GM12878 (cell line): ENCODE measurements at regions not wholly inside any gene's neighbourhood (a gene's known extent, or its start where the extent isn't known, plus 50 kb on each side); places are given as distances from the start of the nearest gene placed in this dataset.

Experiments
- ATF7 ChIP-seq: fragments of 450-650 bp; IDR thresholded peaks from 2 replicates; pipeline ENCODE4 v1.6.1; 2016; ENCODE audit warnings: low read depth, mild to moderate bottlenecking
- BACH1 ChIP-seq: fragments of 450-650 bp; IDR thresholded peaks from 2 replicates; pipeline ENCODE4 v1.6.1; 2017; ENCODE audit warnings: mild to moderate bottlenecking, borderline replicate concordance
- BHLHE40 ChIP-seq, 2 experiments: fragments of 450-650 bp in 1 of 2; IDR thresholded peaks; 2 replicates each; pipeline ENCODE4 v1.6.1; 2011 to 2017; ENCODE audit warnings: low read depth in 2 of 2, borderline replicate concordance in 1 of 2, improper control_type of control experiment in 1 of 2, low read length in 1 of 2, mild to moderate bottlenecking in 1 of 2
- EP300 ChIP-seq, 2 experiments: fragments of 150-350 bp in 1 of 2; IDR thresholded peaks; 2 replicates each; pipeline ENCODE4 v1.6.1; 2011 to 2012; ENCODE audit warnings: low read depth in 2 of 2, low read length in 2 of 2, borderline replicate concordance in 1 of 2, improper control_type of control experiment in 1 of 2, inconsistent platforms in 1 of 2; ENCODE audit not compliant: control insufficient read depth in 1 of 2
- GABPA ChIP-seq: IDR thresholded peaks from 2 replicates; pipeline ENCODE4 v1.6.1; 2014; ENCODE audit warnings: antibody characterized with exemption, low read depth, mild to moderate bottlenecking, inconsistent platforms
- HDAC2 ChIP-seq: fragments of 200-600 bp; sonication (generic); IDR thresholded peaks from 2 replicates; pipeline ENCODE4 v1.6.1; 2017
- KAT2A ChIP-seq: conservative IDR thresholded peaks from 2 replicates; pipeline ENCODE4 v1.6.1; 2011; ENCODE audit warnings: low read depth, low read length; ENCODE audit not compliant: control insufficient read depth
- MTA2 ChIP-seq: fragments of 450-650 bp; IDR thresholded peaks from 2 replicates; pipeline ENCODE4 v1.6.1; 2016; ENCODE audit warnings: low read depth, mild to moderate bottlenecking, moderate library complexity
- MTA3 ChIP-seq: IDR thresholded peaks from 2 replicates; pipeline ENCODE4 v1.6.1; 2012; ENCODE audit warnings: low read length, inconsistent platforms, borderline replicate concordance
- MXI1 ChIP-seq: fragments of 150-350 bp; IDR thresholded peaks from 2 replicates; pipeline ENCODE4 v1.6.1; 2011; ENCODE audit warnings: low read depth, mild to moderate bottlenecking, inconsistent platforms, low read length, improper control_type of control experiment
- PAX5 ChIP-seq: IDR thresholded peaks from 2 replicates; pipeline ENCODE4 v1.6.1; 2011; ENCODE audit warnings: low read depth, low read length, borderline replicate concordance
- PML ChIP-seq: IDR thresholded peaks from 2 replicates; pipeline ENCODE4 v1.6.1; 2012; ENCODE audit warnings: low read length, inconsistent platforms
- RB1 ChIP-seq: fragments of 450-650 bp; formaldehyde crosslinking; IDR thresholded peaks from 2 replicates; pipeline ENCODE4 v1.6.1; 2017; ENCODE audit warnings: mild to moderate bottlenecking, borderline replicate concordance
- SMARCA5 ChIP-seq: fragments of 450-650 bp; IDR thresholded peaks from 2 replicates; pipeline ENCODE4 v1.6.1; 2017; ENCODE audit warnings: mild to moderate bottlenecking
- YY1 ChIP-seq: IDR thresholded peaks from 2 replicates; pipeline ENCODE4 v1.6.1; 2011; ENCODE audit warnings: low read depth, mild to moderate bottlenecking, low read length
- ZNF622 ChIP-seq: fragments of 450-650 bp; IDR thresholded peaks from 2 replicates; pipeline ENCODE4 v1.6.1; 2017; ENCODE audit warnings: mild to moderate bottlenecking, inconsistent platforms
- ZSCAN29 ChIP-seq: fragments of 450-650 bp; IDR thresholded peaks from 2 replicates; pipeline ENCODE4 v1.6.1; 2017; ENCODE audit warnings: mild to moderate bottlenecking, moderate library complexity
- TF ChIP-seq, protein P1 (sequence below): fragments of 450-650 bp; IDR thresholded peaks from 2 replicates; pipeline ENCODE4 v1.6.1; 2016; ENCODE audit warnings: mild to moderate bottlenecking
- TF ChIP-seq, protein P2 (sequence below): fragments of 450-650 bp; IDR thresholded peaks from 2 replicates; pipeline ENCODE4 v1.6.1; 2016; ENCODE audit warnings: mild to moderate bottlenecking
- TF ChIP-seq, protein P3 (sequence below): fragments of 450-650 bp; conservative IDR thresholded peaks from 2 replicates; pipeline ENCODE4 v1.6.1; 2017; ENCODE audit warnings: mild to moderate bottlenecking, moderate library complexity
- TF ChIP-seq, protein P4 (sequence below): fragments of 150-350 bp; IDR thresholded peaks from 2 replicates; pipeline ENCODE4 v1.6.1; 2016; ENCODE audit warnings: low read depth, low read length
- TF ChIP-seq, protein P5 (sequence below), 3 experiments: IDR thresholded peaks in 2 of 3; conservative IDR thresholded peaks in 1 of 3; 2 replicates each; pipeline ENCODE4 v1.5.1; 2011; ENCODE audit warnings: low read depth in 3 of 3, low read length in 3 of 3, mild to moderate bottlenecking in 3 of 3, control low read depth in 2 of 3, moderate library complexity in 2 of 3, inconsistent platforms in 1 of 3, mixed read lengths in 1 of 3; ENCODE audit not compliant: control insufficient read depth in 2 of 3, insufficient read depth in 1 of 3; ENCODE audit errors: extremely low read depth in 1 of 3

DNA sequence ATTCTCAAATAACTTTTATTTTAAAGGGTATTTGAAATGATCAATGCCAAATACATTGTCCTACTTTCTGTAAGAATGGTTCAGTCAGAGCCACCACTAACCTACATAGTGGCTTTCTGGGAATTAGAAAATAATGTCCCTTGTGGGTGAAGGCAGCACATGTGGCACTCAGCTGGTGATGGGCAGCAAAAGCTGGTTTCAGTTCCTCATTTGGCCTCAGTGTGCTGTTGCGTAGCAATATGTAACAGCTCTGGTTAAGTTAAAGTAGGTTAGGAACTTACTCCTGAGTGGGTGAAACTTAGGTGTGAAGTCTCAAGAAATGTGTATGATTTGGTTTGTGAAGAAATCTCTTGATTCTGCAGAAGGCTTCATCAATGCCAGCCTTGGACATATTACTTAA lies 99.6 kb upstream of the SPEF2 start (continued):
- TF ChIP-seq, protein P1, sequence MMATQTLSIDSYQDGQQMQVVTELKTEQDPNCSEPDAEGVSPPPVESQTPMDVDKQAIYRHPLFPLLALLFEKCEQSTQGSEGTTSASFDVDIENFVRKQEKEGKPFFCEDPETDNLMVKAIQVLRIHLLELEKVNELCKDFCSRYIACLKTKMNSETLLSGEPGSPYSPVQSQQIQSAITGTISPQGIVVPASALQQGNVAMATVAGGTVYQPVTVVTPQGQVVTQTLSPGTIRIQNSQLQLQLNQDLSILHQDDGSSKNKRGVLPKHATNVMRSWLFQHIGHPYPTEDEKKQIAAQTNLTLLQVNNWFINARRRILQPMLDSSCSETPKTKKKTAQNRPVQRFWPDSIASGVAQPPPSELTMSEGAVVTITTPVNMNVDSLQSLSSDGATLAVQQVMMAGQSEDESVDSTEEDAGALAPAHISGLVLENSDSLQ = peak; percentile 86
- TF ChIP-seq BACH1 (peak; percentile 83; the same call in 1 of the 2 replicates), KAT2A (no peak), EP300 (IDR thresholded peaks at IDR 0.05; ENCODE audit: borderline replicate concordance in 1 of 2, control insufficient read depth in 1 of 2, low read depth in 2 of 2, low read length in 2 of 2) (peak; percentile 46 to 89; a peak in 3 of 4 replicates), RB1 (no peak), GABPA (no peak), ZSCAN29 (peak; percentile 27; the same call in 1 of the 2 replicates), PML (no peak), YY1 (no peak), ATF7 (peak; percentile 67; the same call in 1 of the 2 replicates), SMARCA5 (peak; percentile 66; the same call in 1 of the 2 replicates), PAX5 (no peak), MXI1 (peak; percentile 59; the same call in 1 of the 2 replicates), MTA3 (no peak), ZNF622 (no peak), HDAC2 (no peak), MTA2 (peak; percentile 87), BHLHE40 (IDR thresholded peaks at IDR 0.05; ENCODE audit: borderline replicate concordance in 1 of 2, low read depth in 2 of 2, low read length in 1 of 2) (peak; percentile 79 to 88)
- TF ChIP-seq, protein P2, sequence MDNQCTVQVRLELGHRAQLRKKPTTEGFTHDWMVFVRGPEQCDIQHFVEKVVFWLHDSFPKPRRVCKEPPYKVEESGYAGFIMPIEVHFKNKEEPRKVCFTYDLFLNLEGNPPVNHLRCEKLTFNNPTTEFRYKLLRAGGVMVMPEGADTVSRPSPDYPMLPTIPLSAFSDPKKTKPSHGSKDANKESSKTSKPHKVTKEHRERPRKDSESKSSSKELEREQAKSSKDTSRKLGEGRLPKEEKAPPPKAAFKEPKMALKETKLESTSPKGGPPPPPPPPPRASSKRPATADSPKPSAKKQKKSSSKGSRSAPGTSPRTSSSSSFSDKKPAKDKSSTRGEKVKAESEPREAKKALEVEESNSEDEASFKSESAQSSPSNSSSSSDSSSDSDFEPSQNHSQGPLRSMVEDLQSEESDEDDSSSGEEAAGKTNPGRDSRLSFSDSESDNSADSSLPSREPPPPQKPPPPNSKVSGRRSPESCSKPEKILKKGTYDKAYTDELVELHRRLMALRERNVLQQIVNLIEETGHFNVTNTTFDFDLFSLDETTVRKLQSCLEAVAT = 0 out of 2 replicates have a peak, but pooled peaks have one; percentile 40
- TF ChIP-seq, protein P3, sequence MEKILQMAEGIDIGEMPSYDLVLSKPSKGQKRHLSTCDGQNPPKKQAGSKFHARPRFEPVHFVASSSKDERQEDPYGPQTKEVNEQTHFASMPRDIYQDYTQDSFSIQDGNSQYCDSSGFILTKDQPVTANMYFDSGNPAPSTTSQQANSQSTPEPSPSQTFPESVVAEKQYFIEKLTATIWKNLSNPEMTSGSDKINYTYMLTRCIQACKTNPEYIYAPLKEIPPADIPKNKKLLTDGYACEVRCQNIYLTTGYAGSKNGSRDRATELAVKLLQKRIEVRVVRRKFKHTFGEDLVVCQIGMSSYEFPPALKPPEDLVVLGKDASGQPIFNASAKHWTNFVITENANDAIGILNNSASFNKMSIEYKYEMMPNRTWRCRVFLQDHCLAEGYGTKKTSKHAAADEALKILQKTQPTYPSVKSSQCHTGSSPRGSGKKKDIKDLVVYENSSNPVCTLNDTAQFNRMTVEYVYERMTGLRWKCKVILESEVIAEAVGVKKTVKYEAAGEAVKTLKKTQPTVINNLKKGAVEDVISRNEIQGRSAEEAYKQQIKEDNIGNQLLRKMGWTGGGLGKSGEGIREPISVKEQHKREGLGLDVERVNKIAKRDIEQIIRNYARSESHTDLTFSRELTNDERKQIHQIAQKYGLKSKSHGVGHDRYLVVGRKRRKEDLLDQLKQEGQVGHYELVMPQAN = 0 out of 2 replicates have a peak, but pooled peaks have one; percentile 32
- TF ChIP-seq, protein P4, sequence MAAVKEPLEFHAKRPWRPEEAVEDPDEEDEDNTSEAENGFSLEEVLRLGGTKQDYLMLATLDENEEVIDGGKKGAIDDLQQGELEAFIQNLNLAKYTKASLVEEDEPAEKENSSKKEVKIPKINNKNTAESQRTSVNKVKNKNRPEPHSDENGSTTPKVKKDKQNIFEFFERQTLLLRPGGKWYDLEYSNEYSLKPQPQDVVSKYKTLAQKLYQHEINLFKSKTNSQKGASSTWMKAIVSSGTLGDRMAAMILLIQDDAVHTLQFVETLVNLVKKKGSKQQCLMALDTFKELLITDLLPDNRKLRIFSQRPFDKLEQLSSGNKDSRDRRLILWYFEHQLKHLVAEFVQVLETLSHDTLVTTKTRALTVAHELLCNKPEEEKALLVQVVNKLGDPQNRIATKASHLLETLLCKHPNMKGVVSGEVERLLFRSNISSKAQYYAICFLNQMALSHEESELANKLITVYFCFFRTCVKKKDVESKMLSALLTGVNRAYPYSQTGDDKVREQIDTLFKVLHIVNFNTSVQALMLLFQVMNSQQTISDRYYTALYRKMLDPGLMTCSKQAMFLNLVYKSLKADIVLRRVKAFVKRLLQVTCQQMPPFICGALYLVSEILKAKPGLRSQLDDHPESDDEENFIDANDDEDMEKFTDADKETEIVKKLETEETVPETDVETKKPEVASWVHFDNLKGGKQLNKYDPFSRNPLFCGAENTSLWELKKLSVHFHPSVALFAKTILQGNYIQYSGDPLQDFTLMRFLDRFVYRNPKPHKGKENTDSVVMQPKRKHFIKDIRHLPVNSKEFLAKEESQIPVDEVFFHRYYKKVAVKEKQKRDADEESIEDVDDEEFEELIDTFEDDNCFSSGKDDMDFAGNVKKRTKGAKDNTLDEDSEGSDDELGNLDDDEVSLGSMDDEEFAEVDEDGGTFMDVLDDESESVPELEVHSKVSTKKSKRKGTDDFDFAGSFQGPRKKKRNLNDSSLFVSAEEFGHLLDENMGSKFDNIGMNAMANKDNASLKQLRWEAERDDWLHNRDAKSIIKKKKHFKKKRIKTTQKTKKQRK = no peak
- TF ChIP-seq, protein P5, sequence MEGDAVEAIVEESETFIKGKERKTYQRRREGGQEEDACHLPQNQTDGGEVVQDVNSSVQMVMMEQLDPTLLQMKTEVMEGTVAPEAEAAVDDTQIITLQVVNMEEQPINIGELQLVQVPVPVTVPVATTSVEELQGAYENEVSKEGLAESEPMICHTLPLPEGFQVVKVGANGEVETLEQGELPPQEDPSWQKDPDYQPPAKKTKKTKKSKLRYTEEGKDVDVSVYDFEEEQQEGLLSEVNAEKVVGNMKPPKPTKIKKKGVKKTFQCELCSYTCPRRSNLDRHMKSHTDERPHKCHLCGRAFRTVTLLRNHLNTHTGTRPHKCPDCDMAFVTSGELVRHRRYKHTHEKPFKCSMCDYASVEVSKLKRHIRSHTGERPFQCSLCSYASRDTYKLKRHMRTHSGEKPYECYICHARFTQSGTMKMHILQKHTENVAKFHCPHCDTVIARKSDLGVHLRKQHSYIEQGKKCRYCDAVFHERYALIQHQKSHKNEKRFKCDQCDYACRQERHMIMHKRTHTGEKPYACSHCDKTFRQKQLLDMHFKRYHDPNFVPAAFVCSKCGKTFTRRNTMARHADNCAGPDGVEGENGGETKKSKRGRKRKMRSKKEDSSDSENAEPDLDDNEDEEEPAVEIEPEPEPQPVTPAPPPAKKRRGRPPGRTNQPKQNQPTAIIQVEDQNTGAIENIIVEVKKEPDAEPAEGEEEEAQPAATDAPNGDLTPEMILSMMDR (IDR thresholded peaks at IDR 0.05 in 2 of 3, conservative IDR thresholded peaks at IDR 0.05 in 1 of 3; ENCODE audit: control insufficient read depth in 2 of 3, extremely low read depth in 1 of 3, insufficient read depth in 1 of 3, low read depth in 3 of 3, low read length in 3 of 3) = no peak
